Loucy (cell line): ENCODE measurements at regions not wholly inside any gene's neighbourhood (a gene's known extent, or its start where the extent isn't known, plus 50 kb on each side); places are given as distances from the start of the nearest gene placed in this dataset.

Source experiments
- H2AFZ ChIP-seq: fragments of 200-600 bp; sonication (generic); 2 replicates; pipeline ENCODE4 v1.6.0; 2016; ENCODE audit warnings: antibody characterized with exemption, mild to moderate bottlenecking, low read length, moderate library complexity
- H3F3A ChIP-seq: fragments of 200-600 bp; 2 replicates; pipeline ENCODE4 v1.6.0; 2016; ENCODE audit warnings: antibody characterized with exemption, low read depth, mild to moderate bottlenecking
- H3K27me3 ChIP-seq: fragments of 200-600 bp; sonication (generic); 2 replicates; pipeline ENCODE4 v1.6.1; 2014; ENCODE audit warnings: low read length, mild to moderate bottlenecking; ENCODE audit not compliant: insufficient read depth, poor library complexity, severe bottlenecking
- H3K36me3 ChIP-seq: fragments of 200-600 bp; sonication (generic); 2 replicates; pipeline ENCODE4 v1.6.1; 2016; ENCODE audit warnings: low read length; ENCODE audit not compliant: insufficient read depth
- H3K4me1 ChIP-seq: fragments of 200-600 bp; sonication (generic); 2 replicates; pipeline ENCODE4 v1.5.1; 2014; ENCODE audit warnings: low read length, mild to moderate bottlenecking; ENCODE audit not compliant: insufficient read depth, poor library complexity, severe bottlenecking
- H3K4me2 ChIP-seq: fragments of 200-600 bp; sonication (generic); 2 replicates; pipeline ENCODE4 v1.6.0; 2014; ENCODE audit warnings: antibody characterized with exemption, low read length, low read depth, mild to moderate bottlenecking; ENCODE audit not compliant: poor library complexity, severe bottlenecking
- H3K4me3 ChIP-seq: fragments of 200-600 bp; sonication (generic); 2 replicates; pipeline ENCODE4 v1.5.1; 2014; ENCODE audit warnings: low read length, mild to moderate bottlenecking, mixed read lengths; ENCODE audit not compliant: poor library complexity, severe bottlenecking
- H3K79me2 ChIP-seq: fragments of 200-600 bp; sonication (generic); 2 replicates; pipeline ENCODE4 v1.6.1; 2014; ENCODE audit warnings: low read length; ENCODE audit not compliant: insufficient read depth
- H3K9ac ChIP-seq: fragments of 200-600 bp; sonication (generic); 2 replicates; pipeline ENCODE4 v1.6.0; 2014; ENCODE audit warnings: mild to moderate bottlenecking, low read depth, low read length, moderate library complexity; ENCODE audit not compliant: poor library complexity, severe bottlenecking
- H3K9me2 ChIP-seq: fragments of 200-600 bp; sonication (generic); replicated peaks from 2 replicates; pipeline ENCODE4 v1.6.1; 2016; ENCODE audit warnings: low read depth, low read length, mixed read lengths
- H3K9me3 ChIP-seq: fragments of 200-600 bp; sonication (generic); 2 replicates; pipeline ENCODE4 v1.6.1; 2014; ENCODE audit warnings: mild to moderate bottlenecking, antibody characterized with exemption, low read length, low read depth; ENCODE audit not compliant: insufficient read depth
- H4K20me1 ChIP-seq: fragments of 200-600 bp; sonication (generic); 2 replicates; pipeline ENCODE4 v1.6.0; 2014; ENCODE audit warnings: antibody characterized with exemption, low read length, mild to moderate bottlenecking; ENCODE audit not compliant: insufficient read depth, poor library complexity, severe bottlenecking
- EZH2phosphoT487 ChIP-seq: fragments of 200-600 bp; IDR thresholded peaks from 2 replicates; pipeline ENCODE4 v1.6.1; 2018; ENCODE audit warnings: antibody characterized with exemption, mild to moderate bottlenecking, moderate library complexity, borderline replicate concordance
- TF ChIP-seq, protein P1 (sequence below): fragments of 200-600 bp; sonication (generic); conservative IDR thresholded peaks from 2 replicates; pipeline ENCODE4 v1.5.1; 2014; ENCODE audit warnings: mild to moderate bottlenecking, antibody characterized with exemption, low read length

DNA sequence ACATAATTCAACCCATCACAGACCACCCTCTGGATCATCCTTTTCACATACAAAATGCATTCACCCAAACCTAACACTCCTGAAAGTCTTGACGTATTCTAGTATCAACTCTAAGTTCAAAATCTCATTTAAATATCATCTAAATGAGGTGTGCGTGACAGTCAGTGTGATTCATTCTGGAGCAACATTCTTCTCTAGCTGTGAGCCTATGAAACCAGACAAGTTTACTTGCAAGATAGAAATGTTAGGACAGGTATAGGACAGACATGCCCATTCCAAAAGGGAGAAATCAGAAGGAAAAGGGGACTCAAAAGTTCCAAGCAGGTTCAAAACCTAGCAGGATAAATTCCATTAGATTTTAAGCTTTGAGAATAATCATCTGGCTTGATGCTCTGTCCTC, 329.7 kb downstream of the CD83 start:
- H3K79me2 ChIP-seq = peaks cover 29% of the 10 kb centered on the region
- peaks cover 35% of the 10 kb centered on the region for H3F3A ChIP-seq
- TF ChIP-seq, protein P1, sequence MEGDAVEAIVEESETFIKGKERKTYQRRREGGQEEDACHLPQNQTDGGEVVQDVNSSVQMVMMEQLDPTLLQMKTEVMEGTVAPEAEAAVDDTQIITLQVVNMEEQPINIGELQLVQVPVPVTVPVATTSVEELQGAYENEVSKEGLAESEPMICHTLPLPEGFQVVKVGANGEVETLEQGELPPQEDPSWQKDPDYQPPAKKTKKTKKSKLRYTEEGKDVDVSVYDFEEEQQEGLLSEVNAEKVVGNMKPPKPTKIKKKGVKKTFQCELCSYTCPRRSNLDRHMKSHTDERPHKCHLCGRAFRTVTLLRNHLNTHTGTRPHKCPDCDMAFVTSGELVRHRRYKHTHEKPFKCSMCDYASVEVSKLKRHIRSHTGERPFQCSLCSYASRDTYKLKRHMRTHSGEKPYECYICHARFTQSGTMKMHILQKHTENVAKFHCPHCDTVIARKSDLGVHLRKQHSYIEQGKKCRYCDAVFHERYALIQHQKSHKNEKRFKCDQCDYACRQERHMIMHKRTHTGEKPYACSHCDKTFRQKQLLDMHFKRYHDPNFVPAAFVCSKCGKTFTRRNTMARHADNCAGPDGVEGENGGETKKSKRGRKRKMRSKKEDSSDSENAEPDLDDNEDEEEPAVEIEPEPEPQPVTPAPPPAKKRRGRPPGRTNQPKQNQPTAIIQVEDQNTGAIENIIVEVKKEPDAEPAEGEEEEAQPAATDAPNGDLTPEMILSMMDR = no peak
- TF ChIP-seq EZH2phosphoT487 = no peak
- H3K9me3 ChIP-seq = peaks cover 5% of the 10 kb centered on the region; the same call in 1 of the 2 replicates
- H3K4me3 ChIP-seq = peak overlapping the region; percentile 5
- H3K9me2 ChIP-seq = no peaks in the 10 kb centered on the region
- peak overlapping the region; percentile 50 for H3K4me2 ChIP-seq
- no peaks in the 10 kb centered on the region for H4K20me1 ChIP-seq
- H2AFZ ChIP-seq = no peak overlapping the region
- no peaks in the 10 kb centered on the region for H3K27me3 ChIP-seq
- no peaks in the 10 kb centered on the region for H3K36me3 ChIP-seq
- peak overlapping the region; percentile 89 for H3K9ac ChIP-seq
- H3K4me1 ChIP-seq = peaks cover 92% of the 10 kb centered on the region

DNA sequence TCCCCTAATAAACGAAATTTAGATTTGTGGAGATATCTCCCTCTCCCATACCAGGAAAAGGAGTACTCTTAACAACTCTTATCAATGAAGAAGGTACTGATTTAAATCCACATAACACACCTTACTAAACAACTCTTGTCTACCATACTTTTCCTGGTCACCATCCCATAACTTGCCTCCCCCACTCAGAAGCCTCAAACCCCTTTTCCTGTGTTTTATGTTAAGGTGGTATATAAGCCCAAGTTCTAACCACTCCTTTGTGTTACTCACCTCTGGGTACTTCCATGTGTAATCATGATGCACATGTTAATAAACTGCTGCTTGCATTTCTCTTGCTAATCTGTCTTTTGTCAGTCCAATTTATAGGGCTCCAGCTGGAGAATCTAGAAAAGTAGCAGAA, 330.7 kb downstream of the CD83 start:
- Histone ChIP-seq H2AFZ (no peak overlapping the region), H3K4me2 (peak overlapping the region; percentile 50), H3K9me3 (peaks cover 5% of the 10 kb centered on the region; the same call in 1 of the 2 replicates), H3K36me3 (no peaks in the 10 kb centered on the region), H3K4me3 (no peak overlapping the region), H3K9me2 (no peaks in the 10 kb centered on the region), H4K20me1 (no peaks in the 10 kb centered on the region), H3K27me3 (no peaks in the 10 kb centered on the region), H3K4me1 (peaks cover 88% of the 10 kb centered on the region), H3K79me2 (peaks cover 29% of the 10 kb centered on the region), H3F3A (peaks cover 38% of the 10 kb centered on the region), H3K9ac (peak overlapping the region; percentile 89)
- TF ChIP-seq EZH2phosphoT487 = no peak
- TF ChIP-seq, protein P1 = no peak

DNA sequence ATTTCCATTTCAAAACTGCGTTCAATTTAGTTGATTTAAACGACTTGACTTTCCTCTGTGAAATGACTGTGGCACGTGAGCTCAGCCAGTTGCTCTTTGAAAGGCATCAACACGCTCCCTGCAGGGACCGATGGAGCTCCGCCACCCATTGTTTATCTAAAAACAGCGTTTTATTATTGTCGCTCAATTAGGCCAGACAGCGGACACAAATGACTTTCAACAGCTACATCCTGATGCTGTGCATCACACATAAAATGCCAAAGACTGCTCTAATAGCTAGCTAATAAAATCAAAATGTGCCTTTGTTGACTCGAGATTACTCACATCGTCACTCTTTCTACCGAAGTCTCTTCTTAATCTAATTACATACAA, 332.5 kb downstream of the CD83 start:
- Histone ChIP-seq H3K9me3 (peaks cover 5% of the 10 kb centered on the region; the same call in 1 of the 2 replicates), H3F3A (peaks cover 50% of the 10 kb centered on the region), H3K4me2 (peak overlapping the region; percentile 57), H3K4me1 (peaks cover 88% of the 10 kb centered on the region), H3K9ac (peak overlapping the region; percentile 89), H2AFZ (no peak overlapping the region), H3K36me3 (no peaks in the 10 kb centered on the region), H3K9me2 (no peaks in the 10 kb centered on the region), H4K20me1 (no peaks in the 10 kb centered on the region), H3K27me3 (no peaks in the 10 kb centered on the region), H3K79me2 (peaks cover 30% of the 10 kb centered on the region), H3K4me3 (peak overlapping the region; percentile 4)
- TF ChIP-seq, protein P1 = no peak
- no peak for TF ChIP-seq EZH2phosphoT487
